ENCODE measurements at regions not wholly inside any gene's neighbourhood (a gene's known extent, or its start where the extent isn't known, plus 50 kb on each side); places are given as distances from the start of the nearest gene placed in this dataset.

GRCh38 chr2:94939349-94939748 lies 68.1 kb downstream of the TEKT4 start:
- no peak for DNase-seq

GRCh38 chr2:94947097-94948016 lies 76.1 kb downstream of the TEKT4 start:
- no peak for DNase-seq

DNA sequence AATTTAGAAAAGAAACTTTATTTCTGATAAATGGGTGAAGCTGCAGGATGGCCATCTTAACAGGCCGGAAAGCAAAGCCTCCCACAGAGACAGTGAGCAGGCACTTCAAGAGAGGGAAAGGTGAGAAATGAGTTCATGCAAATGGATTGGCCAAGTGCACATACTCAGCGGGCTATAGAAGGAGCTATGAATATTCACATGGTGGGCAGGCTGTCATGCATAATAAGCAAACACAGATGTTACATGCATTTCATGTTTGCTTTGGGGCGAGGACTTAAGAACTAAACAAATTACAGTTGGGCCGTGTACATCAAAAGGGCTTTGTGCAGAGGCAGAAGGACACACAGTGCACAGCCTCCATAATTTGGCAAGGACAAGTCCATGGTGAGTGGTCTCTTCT lies 69.8 kb upstream of the MAL start:
- no peak for DNase-seq

DNA sequence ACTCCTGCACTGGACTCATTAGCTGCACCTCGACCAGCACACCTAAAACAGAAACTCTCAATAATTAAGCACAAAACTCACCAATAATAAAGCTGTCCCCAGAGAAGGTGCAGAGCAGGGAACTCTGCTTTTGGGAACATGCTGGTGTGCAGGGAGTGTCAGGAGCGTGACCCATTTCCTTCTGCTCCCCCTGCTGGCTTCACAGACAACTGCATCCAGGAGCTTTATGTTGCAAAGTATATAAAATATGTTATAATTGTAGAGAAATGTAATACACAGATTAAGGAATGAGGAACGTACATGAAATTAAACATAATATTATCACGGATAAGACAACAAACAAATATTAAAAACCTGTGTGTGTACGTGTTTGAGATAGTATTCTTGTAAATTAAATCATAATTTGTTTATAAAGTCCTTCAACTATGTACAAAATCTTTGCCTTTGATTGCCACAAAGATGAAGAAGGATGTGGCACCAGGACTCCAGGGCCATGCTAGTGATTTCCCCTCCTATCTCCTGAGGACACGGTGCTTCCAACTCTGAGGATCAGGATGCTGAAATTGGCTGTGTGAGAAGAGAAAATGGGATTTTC lies 68.6 kb upstream of the MAL start:
- DNase-seq = peak in 17 of 58 donors; percentile 1 to 49 (median 7)

DNA sequence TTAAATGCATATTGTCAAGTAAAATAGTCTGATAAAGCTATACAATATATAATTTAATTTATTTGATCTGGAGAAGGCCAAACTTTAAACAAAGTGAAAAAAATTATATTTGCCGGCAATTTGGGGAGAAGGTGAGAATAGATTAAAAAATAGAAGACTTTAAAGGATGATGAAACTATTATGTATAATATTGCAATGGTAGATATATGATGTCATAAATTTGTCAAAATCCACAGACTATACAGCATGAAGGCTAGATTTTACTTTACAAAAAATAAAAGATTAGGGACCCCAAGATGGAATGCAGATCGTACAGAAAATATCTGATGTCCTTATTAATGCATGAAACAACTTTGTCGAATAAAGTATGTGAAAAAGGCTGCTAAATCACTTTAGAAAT lies 67.3 kb upstream of the MAL start:
- no peak for DNase-seq

- no peak for DNase-seq
Measured at GRCh38 chr2:94960266-94960665, 65.2 kb upstream of the MAL start.

GRCh38 chr2:94960751-94961150 lies 64.8 kb upstream of the MAL start:
- no peak for DNase-seq

- no peak for DNase-seq
Measured at GRCh38 chr2:94964193-94964592, 61.3 kb upstream of the MAL start.

GRCh38 chr2:94966689-94967088 lies 58.8 kb upstream of the MAL start:
- no peak for DNase-seq

- no peak for DNase-seq
Measured at GRCh38 chr2:94970353-94970752, 55.2 kb upstream of the MAL start.
